Middle frontal gyrus (tissue), 1 donor: ENCODE measurements at regions not wholly inside any gene's neighbourhood (a gene's known extent, or its start where the extent isn't known, plus 50 kb on each side); places are given as distances from the start of the nearest gene placed in this dataset.
A peak's percentile ranks its signal among the peaks of the same experiment; 100 is the strongest.

Experiments
- DNase-seq: peaks from one replicate; pipeline ENCODE4 v3.0.0-alpha.2; 2015; ENCODE audit warnings: low spot score; ENCODE audit errors: extremely low spot score

GRCh38 chr3:188026191-188026968 lies 127.6 kb upstream of the LPP start:
- DNase-seq = no peak

DNA sequence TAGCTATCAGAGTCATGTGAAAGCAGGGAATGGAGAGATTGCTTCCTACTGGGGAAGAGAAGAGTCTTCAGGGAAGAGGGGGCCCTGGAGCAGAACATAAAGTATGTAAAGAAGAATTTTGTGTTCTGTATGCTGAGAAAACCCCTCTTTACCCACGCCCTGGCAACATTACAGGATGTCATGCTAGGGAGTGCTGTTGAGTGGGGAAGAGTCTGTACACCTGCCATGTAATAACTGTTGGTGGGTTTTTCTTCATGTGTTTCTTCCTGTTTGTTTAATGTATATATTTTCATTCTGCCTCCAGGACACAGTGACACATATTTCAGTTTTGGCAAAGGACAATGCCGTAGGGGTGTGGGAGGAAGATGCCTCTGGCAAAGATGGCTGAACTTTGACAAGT lies 122.8 kb upstream of the LPP start:
- no peak for DNase-seq

- DNase-seq = no peak
Measured at GRCh38 chr3:188034989-188035388, 119.0 kb upstream of the LPP start.

DNA sequence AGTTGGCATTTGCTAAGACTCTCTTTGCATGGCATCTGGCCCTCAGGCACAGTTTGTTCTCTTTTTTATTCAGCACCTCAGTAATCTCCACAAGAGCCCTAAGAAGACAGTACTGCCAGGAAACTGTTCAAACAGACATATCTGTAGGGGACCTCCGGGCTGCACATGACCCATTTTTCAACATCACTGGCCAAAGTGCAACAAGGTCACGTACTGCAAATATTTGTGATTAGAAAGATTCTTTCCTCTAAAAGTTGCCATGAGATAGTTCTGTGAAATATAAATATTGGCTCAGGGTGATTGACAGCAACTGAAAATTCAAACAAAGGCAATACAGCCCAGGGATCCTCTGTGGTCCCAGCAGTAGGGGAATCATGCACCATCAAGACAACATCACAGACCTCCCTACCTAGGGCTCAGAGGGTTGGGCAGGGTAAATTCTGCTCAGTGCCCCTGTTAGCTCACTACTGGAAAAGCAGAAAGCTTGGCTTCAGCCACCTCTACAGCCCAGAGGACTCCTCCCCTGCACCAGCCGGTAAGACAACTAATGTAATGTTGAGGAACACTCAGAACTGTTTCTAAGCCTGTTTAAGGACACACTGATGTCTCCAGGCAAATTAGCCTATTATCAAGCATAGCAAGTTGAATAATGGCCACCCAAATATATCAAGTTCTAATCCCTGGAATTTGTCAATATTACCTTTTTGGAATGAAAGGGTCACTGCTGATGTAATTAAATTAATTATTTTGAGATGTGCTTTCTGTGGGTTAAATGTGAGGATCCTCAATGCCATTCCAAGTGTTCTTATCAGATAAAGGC lies 117.4 kb upstream of the LPP start:
- DNase-seq = no peak

DNA sequence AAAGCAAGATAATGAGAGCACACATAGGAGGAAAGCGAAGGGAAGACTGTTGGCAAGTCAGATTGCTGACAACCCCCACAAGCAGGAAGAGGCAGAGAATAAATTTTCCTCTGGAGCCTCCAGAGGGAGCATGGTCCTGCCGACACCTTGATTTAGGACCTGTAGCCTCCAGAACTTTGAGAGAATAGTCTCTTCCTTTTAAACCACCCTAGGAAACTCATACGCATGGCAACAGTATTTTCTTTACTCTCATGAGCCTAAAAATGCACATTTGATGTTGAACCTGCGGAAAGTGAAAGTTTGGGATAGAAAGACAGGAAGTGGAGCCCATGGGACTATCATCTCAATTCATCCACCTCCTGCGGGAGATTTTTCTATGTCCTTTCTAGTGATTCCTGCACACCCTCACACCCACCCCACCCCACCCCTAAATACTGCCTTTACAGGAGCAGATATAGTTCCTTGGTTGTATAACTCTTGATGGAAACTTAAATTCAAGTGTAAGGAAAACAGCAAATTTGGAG lies 116.7 kb upstream of the LPP start:
- DNase-seq = no peak

- DNase-seq = no peak
Measured at GRCh38 chr3:188037965-188038581, 115.9 kb upstream of the LPP start.

DNA sequence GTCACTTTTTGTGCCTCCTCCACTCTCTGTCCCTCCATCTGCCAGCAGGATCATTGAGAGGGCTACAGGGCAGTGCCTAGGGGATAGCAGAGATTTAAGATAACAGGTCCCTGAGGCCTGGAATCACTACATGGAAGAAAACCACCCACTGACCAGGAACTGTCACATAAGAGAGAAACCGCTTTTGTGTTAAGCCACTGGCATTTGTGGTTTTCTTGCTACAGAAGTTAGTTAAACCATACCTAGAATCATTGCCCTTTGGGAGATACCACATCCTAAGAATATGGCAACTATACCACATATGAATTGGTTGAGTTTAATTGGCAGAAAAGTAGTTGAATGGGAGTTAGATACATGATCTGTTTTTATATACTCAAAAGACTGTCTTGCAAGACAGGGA lies 112.8 kb upstream of the LPP start:
- DNase-seq = no peak

DNA sequence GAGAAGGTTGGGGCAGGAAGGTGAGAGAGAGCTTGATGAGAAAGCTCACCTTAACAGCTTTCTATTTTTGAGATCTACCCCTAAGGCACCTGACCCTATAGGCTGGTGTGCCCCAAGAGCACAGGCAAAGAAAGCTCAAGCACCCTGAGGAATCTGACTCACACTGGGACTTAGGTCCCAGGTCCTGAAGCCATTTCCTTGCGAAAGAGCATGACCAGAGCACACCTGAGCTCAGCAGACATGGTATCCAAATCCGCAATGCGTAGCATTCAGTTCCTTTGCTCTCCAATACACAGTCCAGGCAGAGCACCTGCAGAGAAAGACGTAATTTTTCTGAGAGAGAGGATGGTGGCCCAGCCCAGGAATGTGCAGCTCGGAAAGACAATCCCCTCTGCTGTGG lies 112.1 kb upstream of the LPP start:
- no peak for DNase-seq

DNA sequence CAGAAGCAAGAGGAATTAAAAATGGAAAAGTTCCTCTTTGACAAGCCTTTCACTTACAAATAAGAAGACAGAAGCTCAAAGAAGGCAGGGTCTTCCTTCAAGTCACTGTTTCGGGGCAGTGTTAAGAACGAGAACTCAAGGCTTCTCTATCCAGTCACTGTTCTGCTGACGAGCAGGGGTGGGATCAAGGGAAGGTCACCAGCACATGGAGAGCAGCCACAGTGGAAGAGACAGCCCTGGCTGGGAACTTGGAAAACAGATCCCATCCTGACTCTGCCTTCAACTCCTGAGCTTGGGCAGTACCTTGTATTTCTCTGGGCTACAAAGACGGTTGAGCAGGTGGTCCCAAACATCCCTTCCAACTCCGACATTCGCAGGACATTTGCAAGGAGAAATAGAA lies 111.5 kb upstream of the LPP start:
- DNase-seq = no peak

DNA sequence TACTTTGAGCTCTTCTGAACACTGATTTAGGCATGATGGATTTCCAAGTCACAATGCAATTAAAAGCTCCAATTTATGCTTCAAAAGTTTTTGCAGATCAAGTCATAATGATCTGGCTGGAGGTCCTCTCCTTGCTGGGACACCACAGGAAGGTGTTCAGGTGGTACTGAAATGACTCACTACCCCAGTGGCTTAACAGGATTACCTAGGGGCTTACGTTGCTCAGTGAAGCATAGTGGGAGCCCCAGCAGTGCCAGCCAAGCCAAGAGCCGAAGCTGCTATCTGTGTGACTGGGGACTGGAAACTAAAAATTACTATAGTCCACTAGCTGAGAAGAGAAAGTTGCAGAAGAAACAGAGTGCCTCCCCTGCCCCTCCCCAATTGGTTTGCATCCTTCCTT lies 110.1 kb upstream of the LPP start:
- DNase-seq = no peak

GRCh38 chr3:188046561-188047211 lies 107.3 kb upstream of the LPP start:
- no peak for DNase-seq

DNA sequence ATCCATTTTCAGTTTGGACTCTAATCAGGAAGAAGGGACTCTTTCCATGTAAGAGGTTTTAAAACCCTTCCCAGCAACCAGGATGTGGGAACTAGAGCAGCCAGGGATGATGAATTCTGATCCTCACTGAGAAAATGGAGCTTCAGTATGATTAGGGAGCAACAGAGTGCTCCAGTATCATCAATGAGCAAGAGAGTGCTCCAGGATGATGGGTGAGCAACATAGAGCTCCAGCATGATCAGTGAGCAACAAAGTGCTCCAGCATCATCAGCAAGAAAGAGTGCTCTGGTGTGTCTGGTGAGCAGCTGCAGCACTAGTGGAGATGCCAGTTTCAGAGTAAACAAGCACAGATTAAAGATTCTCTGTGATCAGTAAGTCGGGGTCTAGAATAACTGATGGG lies 106.4 kb upstream of the LPP start:
- no peak for DNase-seq

DNA sequence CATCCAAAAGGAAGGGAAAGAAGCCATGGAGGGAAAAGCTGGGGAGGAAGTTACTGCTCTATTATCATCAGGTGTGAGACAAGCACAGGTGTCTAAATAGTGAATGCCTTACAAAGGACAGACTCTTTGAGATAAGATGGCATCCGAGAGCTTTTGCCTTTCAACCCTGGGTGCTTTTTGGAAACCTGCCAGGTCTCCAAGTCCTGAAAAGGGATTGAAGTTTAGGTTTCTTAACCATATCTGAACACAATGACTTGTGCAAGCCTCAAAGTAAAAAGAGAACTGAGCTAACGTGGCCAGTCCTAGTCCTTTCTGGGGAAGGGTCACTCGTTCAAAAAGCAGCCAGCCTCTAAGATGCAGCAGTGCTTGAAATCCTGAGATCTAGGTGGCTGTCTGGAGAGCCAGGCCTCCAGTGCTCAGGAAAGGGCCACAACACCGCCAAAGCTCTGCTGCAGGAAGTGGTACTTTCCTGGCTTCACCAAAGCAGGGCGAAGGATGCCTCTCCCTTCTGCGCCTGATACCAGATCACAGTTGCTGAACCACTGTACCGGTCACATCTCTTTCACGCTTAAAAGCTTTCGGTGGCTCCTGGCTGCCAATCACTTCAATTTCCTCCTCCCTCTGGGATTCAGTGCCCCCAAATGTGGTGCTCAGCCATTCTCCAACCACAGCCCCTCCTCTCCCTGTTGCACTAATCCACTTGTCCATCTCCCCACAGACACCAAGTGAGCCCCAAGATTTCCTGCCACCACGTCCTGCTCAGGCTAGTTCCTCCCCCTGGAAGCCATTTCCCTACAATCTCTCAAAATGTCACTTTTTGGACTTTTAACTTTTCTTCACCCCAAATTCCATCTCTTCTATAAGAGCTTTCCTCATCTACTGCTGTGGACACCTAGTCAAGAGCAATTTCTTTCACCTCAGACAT lies 104.1 kb upstream of the LPP start:
- DNase-seq = no peak

DNA sequence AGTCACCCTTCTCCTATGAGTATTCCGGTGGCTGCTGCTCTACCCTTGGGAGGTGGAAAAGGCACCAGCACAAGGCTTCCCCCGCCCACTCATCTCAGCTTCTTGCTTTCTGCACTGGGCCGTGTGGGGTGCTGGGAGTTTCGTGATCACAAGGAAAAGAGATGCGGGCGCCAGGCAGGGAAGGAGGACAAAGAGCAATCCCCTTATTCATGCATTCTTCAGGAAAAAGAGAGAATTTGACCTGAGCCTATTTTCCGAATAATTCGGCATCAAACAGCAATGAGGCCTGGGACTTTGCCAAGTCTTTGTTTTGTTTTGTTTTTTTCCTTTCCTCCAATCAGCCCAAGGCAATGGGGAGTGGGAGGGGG lies 102.2 kb upstream of the LPP start:
- DNase-seq = peak; percentile 32

GRCh38 chr3:188052169-188053035 lies 101.6 kb upstream of the LPP start:
- DNase-seq = peak; percentile 95

GRCh38 chr3:188053036-188053340 lies 101.0 kb upstream of the LPP start:
- no peak for DNase-seq

DNA sequence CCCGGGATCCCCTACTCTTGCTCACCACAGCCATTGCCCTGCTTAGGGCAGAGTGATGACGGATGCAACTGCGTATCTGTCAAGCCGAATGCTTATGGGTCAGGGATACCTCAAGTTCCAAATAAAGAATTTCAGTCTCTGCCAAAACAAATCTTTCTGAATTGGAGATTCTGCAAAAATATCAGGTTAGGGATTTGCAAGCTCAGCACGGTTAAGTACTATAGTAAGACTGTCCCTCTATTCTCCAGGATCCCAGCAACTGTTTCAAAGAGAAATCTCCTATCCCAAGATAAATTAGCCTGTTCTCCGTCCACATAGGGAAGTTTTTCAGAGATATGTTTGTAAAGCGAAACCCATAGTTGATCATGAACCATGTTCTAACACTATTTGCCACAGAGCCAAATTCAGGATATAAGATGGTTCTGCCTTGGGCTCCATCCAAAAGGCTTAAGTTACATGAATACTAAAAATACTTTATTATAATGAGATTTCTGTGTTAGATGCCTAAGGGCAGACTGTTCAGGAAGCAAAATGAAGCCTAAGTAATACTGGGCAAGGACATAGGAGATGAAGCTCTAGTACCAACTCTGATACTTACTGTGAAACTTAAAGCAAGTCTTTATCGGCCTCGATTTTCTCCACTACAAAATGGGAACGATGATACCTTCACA lies 100.1 kb upstream of the LPP start:
- DNase-seq = no peak

DNA sequence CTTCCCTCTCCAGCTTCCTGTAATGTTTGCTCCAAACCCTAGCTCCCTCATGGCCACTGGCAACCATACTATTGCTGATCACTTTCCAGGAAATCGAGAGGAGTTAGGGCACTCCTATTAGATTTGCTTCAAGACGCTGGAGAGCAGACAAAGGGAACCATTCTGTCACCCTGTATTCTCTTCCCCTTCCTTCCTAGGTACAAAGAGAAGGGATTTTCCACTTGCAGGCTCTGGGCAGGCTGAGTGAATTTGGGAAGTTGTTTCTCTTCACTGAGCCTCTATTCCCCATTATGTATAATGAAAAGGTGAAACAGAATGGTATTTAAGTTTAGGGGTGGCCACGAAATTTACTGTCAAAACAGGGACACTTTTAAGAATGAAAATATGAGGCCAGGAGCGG lies 99.4 kb upstream of the LPP start:
- DNase-seq = no peak

GRCh38 chr3:188055388-188055787 lies 98.6 kb upstream of the LPP start:
- no peak for DNase-seq
